ENCODE measurements at regions not wholly inside any gene's neighbourhood (a gene's known extent, or its start where the extent isn't known, plus 50 kb on each side); places are given as distances from the start of the nearest gene placed in this dataset.

GRCh38 chr4:55722132-55722531, 86.0 kb upstream of the NMU start:
- peaks cover 3% of the 10 kb centered on the region for H3K9me3 Mint-ChIP-seq
- H3K27ac Mint-ChIP-seq, result no peak overlapping the region
- DNase-seq (ENCODE audit: low spot score) (no peak), ATAC-seq (no peak)
- H3K4me3 Mint-ChIP-seq, result no peak overlapping the region
- ChIA-PET CTCF (no interaction called here), POLR2A (interaction anchor here (0.8 kb wide), 1 partner anchor 46 kb away, joined by 3 read pairs; no protein-coding TSS in a partner anchor)
- H3K36me3 Mint-ChIP-seq, result no peaks in the 10 kb centered on the region
- TF ChIP-seq ZNF263 (CRISPR knock-in tag; IDR thresholded peaks at IDR 0.05; ENCODE audit: low read depth) (no peak), USF2 (CRISPR knock-in tag; IDR thresholded peaks at IDR 0.05) (no peak), AFF4 (CRISPR knock-in tag; IDR thresholded peaks at IDR 0.05; ENCODE audit: borderline replicate concordance) (no peak), ETV6 (CRISPR knock-in tag; IDR thresholded peaks at IDR 0.05) (no peak), SMAD3 (CRISPR knock-in tag; IDR thresholded peaks at IDR 0.05; ENCODE audit: borderline replicate concordance) (no peak), FOXP1 (CRISPR knock-in tag; IDR thresholded peaks at IDR 0.05; ENCODE audit: borderline replicate concordance) (no peak), ZMAT4 (CRISPR knock-in tag; IDR thresholded peaks at IDR 0.05) (no peak), ESRRA (CRISPR knock-in tag; IDR thresholded peaks at IDR 0.05; ENCODE audit: borderline replicate concordance) (no peak), ATF6 (CRISPR knock-in tag; IDR thresholded peaks at IDR 0.05) (no peak), ATF2 (CRISPR knock-in tag; IDR thresholded peaks at IDR 0.05; ENCODE audit: borderline replicate concordance, low read depth) (no peak), FOXK1 (CRISPR knock-in tag; IDR thresholded peaks at IDR 0.05) (no peak), ZNF423 (CRISPR knock-in tag; IDR thresholded peaks at IDR 0.05) (no peak), ZNF416 (CRISPR knock-in tag; IDR thresholded peaks at IDR 0.05) (no peak), CREM (CRISPR knock-in tag; IDR thresholded peaks at IDR 0.05) (no peak), ERG (CRISPR knock-in tag; IDR thresholded peaks at IDR 0.05) (no peak), HMGA2 (CRISPR knock-in tag; IDR thresholded peaks at IDR 0.05) (no peak), ZNF532 (CRISPR knock-in tag; IDR thresholded peaks at IDR 0.05; ENCODE audit: borderline replicate concordance) (no peak), NFYB (CRISPR knock-in tag; conservative IDR thresholded peaks at IDR 0.05; ENCODE audit: low read depth) (no peak), FOXP4 (CRISPR knock-in tag; IDR thresholded peaks at IDR 0.05) (no peak), PRRX2 (CRISPR knock-in tag; IDR thresholded peaks at IDR 0.05) (no peak)
- no peaks in the 10 kb centered on the region for H3K27me3 Mint-ChIP-seq (ENCODE audit: low read depth)
- H3K4me1 Mint-ChIP-seq, result no peaks in the 10 kb centered on the region

Measured in WTC11 (cell line).